ENCODE measurements at regions not wholly inside any gene's neighbourhood (a gene's known extent, or its start where the extent isn't known, plus 50 kb on each side); places are given as distances from the start of the nearest gene placed in this dataset.

- Histone ChIP-seq H3K27ac (no peak overlapping the region), H3K4me3 (no peak overlapping the region), H3K27me3 (no peaks in the 10 kb centered on the region), H3K9me3 (no peaks in the 10 kb centered on the region), H3K4me1 (no peaks in the 10 kb centered on the region), H3K36me3 (no peaks in the 10 kb centered on the region)
- TF ChIP-seq, protein P1, sequence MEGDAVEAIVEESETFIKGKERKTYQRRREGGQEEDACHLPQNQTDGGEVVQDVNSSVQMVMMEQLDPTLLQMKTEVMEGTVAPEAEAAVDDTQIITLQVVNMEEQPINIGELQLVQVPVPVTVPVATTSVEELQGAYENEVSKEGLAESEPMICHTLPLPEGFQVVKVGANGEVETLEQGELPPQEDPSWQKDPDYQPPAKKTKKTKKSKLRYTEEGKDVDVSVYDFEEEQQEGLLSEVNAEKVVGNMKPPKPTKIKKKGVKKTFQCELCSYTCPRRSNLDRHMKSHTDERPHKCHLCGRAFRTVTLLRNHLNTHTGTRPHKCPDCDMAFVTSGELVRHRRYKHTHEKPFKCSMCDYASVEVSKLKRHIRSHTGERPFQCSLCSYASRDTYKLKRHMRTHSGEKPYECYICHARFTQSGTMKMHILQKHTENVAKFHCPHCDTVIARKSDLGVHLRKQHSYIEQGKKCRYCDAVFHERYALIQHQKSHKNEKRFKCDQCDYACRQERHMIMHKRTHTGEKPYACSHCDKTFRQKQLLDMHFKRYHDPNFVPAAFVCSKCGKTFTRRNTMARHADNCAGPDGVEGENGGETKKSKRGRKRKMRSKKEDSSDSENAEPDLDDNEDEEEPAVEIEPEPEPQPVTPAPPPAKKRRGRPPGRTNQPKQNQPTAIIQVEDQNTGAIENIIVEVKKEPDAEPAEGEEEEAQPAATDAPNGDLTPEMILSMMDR (IDR thresholded peaks at IDR 0.05): no peak
- intact Hi-C loops (cut with DNase I): no loop called here
- DNase-seq (no peak), ATAC-seq (no peak)
Observed at GRCh38 chr4:114034189-114034588, 54.7 kb upstream of the ARSJ start.

DNA sequence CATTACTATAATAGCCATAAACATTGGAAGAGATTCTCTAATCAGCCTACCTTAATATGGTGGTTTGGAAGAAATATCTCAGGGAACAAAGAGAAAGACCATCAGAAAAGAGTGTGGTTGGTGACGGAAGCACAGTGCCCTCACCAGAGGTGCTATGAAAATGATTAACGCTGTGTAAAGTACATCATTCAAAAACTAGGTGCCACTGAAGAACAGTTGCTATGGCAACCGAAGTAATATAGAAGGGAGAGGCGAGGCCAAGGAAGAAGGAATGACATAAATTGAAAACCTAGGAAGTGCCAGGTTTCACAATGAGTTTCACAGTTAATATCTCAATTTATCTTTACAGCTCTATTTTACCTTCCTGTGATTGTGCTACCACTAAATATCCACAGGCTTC, 57.0 kb upstream of the ARSJ start:
- no peak overlapping the region for H3K27ac ChIP-seq
- H3K9me3 ChIP-seq: no peaks in the 10 kb centered on the region
- no peaks in the 10 kb centered on the region for H3K36me3 ChIP-seq
- no peak overlapping the region for H3K4me3 ChIP-seq
- H3K4me1 ChIP-seq: peaks cover 10% of the 10 kb centered on the region
- intact Hi-C loops (cut with DNase I): no loop called here
- TF ChIP-seq, protein P1 (IDR thresholded peaks at IDR 0.05): no peak
- no peaks in the 10 kb centered on the region for H3K27me3 ChIP-seq
- no peak for DNase-seq
- ATAC-seq: no peak

GRCh38 chr4:114036864-114037263, 57.4 kb upstream of the ARSJ start:
- H3K36me3 ChIP-seq: no peaks in the 10 kb centered on the region
- TF ChIP-seq, protein P1 (IDR thresholded peaks at IDR 0.05): no peak
- H3K27me3 ChIP-seq: no peaks in the 10 kb centered on the region
- H3K4me1 ChIP-seq: peaks cover 10% of the 10 kb centered on the region
- intact Hi-C loops (cut with DNase I): no loop called here
- no peak for DNase-seq
- no peak overlapping the region for H3K4me3 ChIP-seq
- no peaks in the 10 kb centered on the region for H3K9me3 ChIP-seq
- no peak for ATAC-seq
- H3K27ac ChIP-seq: no peak overlapping the region

DNA sequence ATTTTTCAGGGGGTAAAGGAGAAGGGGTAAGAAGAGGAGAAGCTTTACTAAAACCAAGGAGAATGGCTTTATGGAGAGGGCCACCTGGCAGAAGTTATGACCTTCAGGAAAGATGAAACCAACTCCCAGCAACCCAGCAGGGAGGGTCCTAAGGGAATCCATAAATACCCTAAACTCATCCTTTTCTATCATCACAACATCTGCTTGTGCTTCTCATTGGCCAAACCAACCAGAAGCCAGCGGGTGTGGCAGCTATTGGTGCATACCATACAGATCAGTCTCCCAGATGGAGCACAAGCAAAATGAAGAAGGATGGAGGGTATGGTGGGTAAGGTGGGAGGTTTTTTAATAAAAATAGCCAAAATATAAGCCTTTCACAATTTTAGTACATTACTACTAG, 58.5 kb upstream of the ARSJ start:
- Histone ChIP-seq H3K9me3 (no peaks in the 10 kb centered on the region), H3K36me3 (no peaks in the 10 kb centered on the region), H3K27me3 (no peaks in the 10 kb centered on the region), H3K4me3 (no peak overlapping the region), H3K27ac (no peak overlapping the region), H3K4me1 (peaks cover 10% of the 10 kb centered on the region)
- no peak for ATAC-seq
- TF ChIP-seq, protein P1 (IDR thresholded peaks at IDR 0.05): no peak
- intact Hi-C loops (cut with DNase I): no loop called here
- no peak for DNase-seq

- DNase-seq (no peak), ATAC-seq (no peak)
- no peaks in the 10 kb centered on the region for H3K9me3 ChIP-seq
- TF ChIP-seq, protein P1 (IDR thresholded peaks at IDR 0.05): no peak
- H3K27ac ChIP-seq: no peak overlapping the region
- no peaks in the 10 kb centered on the region for H3K36me3 ChIP-seq
- no peak overlapping the region for H3K4me3 ChIP-seq
- no peaks in the 10 kb centered on the region for H3K27me3 ChIP-seq
- peaks cover 10% of the 10 kb centered on the region for H3K4me1 ChIP-seq
- intact Hi-C loops (cut with DNase I): no loop called here
Observed at GRCh38 chr4:114038762-114039387, 59.4 kb upstream of the ARSJ start.
